ELF-1 (cell line): ENCODE measurements at regions not wholly inside any gene's neighbourhood (a gene's known extent, or its start where the extent isn't known, plus 50 kb on each side); places are given as distances from the start of the nearest gene placed in this dataset.

ENCODE experiments used
- DNase-seq: peaks from one replicate; pipeline ENCODE4 v3.0.0-alpha.2; 2016; ENCODE audit warnings: low read depth, low spot score

- no peak for DNase-seq
Measured at GRCh38 chr10:1954300-1954699, 217.0 kb upstream of the ADARB2 start.

GRCh38 chr10:1952126-1953095 lies 215.1 kb upstream of the ADARB2 start:
- DNase-seq, result no peak

- no peak for DNase-seq
Measured at GRCh38 chr10:1950803-1951495, 213.6 kb upstream of the ADARB2 start.

- no peak for DNase-seq
Measured at GRCh38 chr10:1947464-1948003, 210.2 kb upstream of the ADARB2 start.

GRCh38 chr10:1944487-1944886 lies 207.2 kb upstream of the ADARB2 start:
- DNase-seq, result no peak

GRCh38 chr10:1942478-1942877 lies 205.2 kb upstream of the ADARB2 start:
- no peak for DNase-seq

GRCh38 chr10:1939016-1939415 lies 201.7 kb upstream of the ADARB2 start:
- DNase-seq, result no peak

GRCh38 chr10:1938317-1938716 lies 201.0 kb upstream of the ADARB2 start:
- no peak for DNase-seq

- DNase-seq, result no peak
Measured at GRCh38 chr10:1935912-1936311, 198.6 kb upstream of the ADARB2 start.

GRCh38 chr10:1933215-1933614 lies 195.9 kb upstream of the ADARB2 start:
- DNase-seq, result no peak

- no peak for DNase-seq
Measured at GRCh38 chr10:1932692-1933094, 195.4 kb upstream of the ADARB2 start.

GRCh38 chr10:1928606-1929005 lies 191.3 kb upstream of the ADARB2 start:
- no peak for DNase-seq

- DNase-seq, result no peak
Measured at GRCh38 chr10:1923998-1924397, 186.7 kb upstream of the ADARB2 start.

- DNase-seq, result no peak
Measured at GRCh38 chr10:1923586-1923985, 186.3 kb upstream of the ADARB2 start.

GRCh38 chr10:1920941-1921340 lies 183.6 kb upstream of the ADARB2 start:
- DNase-seq, result no peak

GRCh38 chr10:1920127-1920526 lies 182.8 kb upstream of the ADARB2 start:
- DNase-seq, result no peak

- no peak for DNase-seq
Measured at GRCh38 chr10:1911771-1912170, 174.4 kb upstream of the ADARB2 start.

- DNase-seq, result no peak
Measured at GRCh38 chr10:1903982-1904381, 166.7 kb upstream of the ADARB2 start.

GRCh38 chr10:1896153-1896552 lies 158.8 kb upstream of the ADARB2 start:
- no peak for DNase-seq

GRCh38 chr10:1895691-1896090 lies 158.4 kb upstream of the ADARB2 start:
- no peak for DNase-seq

- DNase-seq, result no peak
Measured at GRCh38 chr10:1894912-1895311, 157.6 kb upstream of the ADARB2 start.

GRCh38 chr10:1893941-1894340 lies 156.6 kb upstream of the ADARB2 start:
- no peak for DNase-seq

GRCh38 chr10:1886039-1886438 lies 148.7 kb upstream of the ADARB2 start:
- DNase-seq, result no peak
